Fibroblast of mammary gland (primary cell): ENCODE measurements at regions not wholly inside any gene's neighbourhood (a gene's known extent, or its start where the extent isn't known, plus 50 kb on each side); places are given as distances from the start of the nearest gene placed in this dataset.
"Not testable (repeated sequence)": the region's sequence is repeated elsewhere in the genome, so short reads cannot be mapped to it uniquely, and the experiment has no call there.

Source experiments
- DNase-seq: peaks from one replicate; pipeline ENCODE4 v3.0.0-alpha.2; 2010; ENCODE audit warnings: low read depth
- H3K4me3 ChIP-seq: 2 replicates; pipeline ENCODE4 v1.5.1; 2011; ENCODE audit warnings: low read depth, mild to moderate bottlenecking, low read length, moderate library complexity; ENCODE audit not compliant: control insufficient read depth
- CTCF ChIP-seq: conservative IDR thresholded peaks from 2 replicates; pipeline ENCODE4 v1.5.1; 2011; ENCODE audit warnings: low read depth, low read length, inconsistent platforms; ENCODE audit not compliant: control insufficient read depth, insufficient read depth

- TF ChIP-seq CTCF, result peak; percentile 28
- peak; percentile 53 for DNase-seq
- H3K4me3 ChIP-seq, result peak overlapping the region; percentile 34
Observed at GRCh38 chr7:128608678-128609421, 63.2 kb upstream of the GARIN1A start.

- not testable (repeated sequence) for DNase-seq, H3K4me3 ChIP-seq
Observed at GRCh38 chr7:128613366-128613765, 58.7 kb upstream of the GARIN1A start.

GRCh38 chr7:128614812-128615211 lies 57.3 kb upstream of the GARIN1A start:
- not testable (repeated sequence) for H3K4me3 ChIP-seq, DNase-seq

- DNase-seq, H3K4me3 ChIP-seq: not testable (repeated sequence)
Observed at GRCh38 chr7:128616799-128617198, 55.3 kb upstream of the GARIN1A start.
